ENCODE measurements at regions not wholly inside any gene's neighbourhood (a gene's known extent, or its start where the extent isn't known, plus 50 kb on each side); places are given as distances from the start of the nearest gene placed in this dataset.

DNA sequence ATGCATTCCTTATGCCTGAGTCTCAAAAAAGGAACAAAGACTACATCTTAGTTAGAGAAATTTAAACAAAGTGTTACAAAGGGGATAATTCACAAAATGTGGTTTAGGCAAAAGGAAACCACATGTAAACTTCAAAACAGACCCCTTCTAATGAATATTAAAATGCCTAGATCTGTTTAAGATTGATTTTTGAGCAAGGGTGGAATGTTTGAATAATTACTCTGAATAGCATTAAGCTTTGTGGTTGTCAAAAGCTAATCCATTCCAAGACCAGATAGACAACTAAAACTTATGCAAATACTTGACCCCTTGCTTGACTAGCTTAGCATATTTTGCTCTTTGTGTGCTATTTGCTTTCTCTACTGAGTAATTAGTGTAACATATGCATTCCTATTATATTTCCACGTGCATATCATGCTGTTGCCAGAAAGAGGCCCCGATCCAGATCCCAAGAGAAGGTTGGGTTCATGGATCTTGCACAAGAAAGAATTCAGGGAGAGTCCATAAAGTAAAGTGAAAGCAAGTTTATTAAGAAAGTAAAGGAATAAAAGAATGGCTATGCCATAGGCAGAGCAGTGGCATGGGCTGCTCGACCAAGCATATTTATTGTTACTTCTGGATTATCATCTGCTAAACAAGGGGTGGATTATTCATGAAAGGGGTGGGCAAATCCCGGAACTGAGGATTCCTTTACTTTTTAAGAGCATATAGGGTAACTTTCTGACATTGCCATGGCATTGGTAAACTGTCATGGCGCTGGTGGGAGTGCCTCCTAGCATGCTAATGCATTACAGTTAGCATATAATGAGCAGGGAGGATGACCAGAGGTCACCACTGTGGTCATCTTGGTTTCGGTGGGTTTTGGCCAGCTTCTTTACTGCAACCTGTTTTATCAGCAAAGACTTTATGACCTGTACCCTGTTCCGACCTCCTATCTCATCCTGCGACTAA is 1193.4 kb upstream of the EYS start:
- no peaks in the 10 kb centered on the region for H4K20me1 ChIP-seq (replicated peaks; ENCODE audit: control insufficient read depth, extremely low read depth, insufficient read depth, low read length)
- no peak for TF ChIP-seq POLR2AphosphoS5 (IDR thresholded peaks at IDR 0.05; ENCODE audit: insufficient read depth, low read depth, low read length)
- TF ChIP-seq, protein P1, sequence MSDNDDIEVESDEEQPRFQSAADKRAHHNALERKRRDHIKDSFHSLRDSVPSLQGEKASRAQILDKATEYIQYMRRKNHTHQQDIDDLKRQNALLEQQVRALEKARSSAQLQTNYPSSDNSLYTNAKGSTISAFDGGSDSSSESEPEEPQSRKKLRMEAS (IDR thresholded peaks at IDR 0.05; ENCODE audit: insufficient read depth, insufficient read length): no peak
- no peak for TF ChIP-seq POLR2A (IDR thresholded peaks at IDR 0.05; ENCODE audit: low read depth, low read length)
- no peaks in the 10 kb centered on the region for H3K4me1 ChIP-seq (ENCODE audit: control insufficient read depth, extremely low read depth, insufficient read depth, low read length)
- H3K27me3 ChIP-seq (ENCODE audit: control insufficient read depth in 2 of 2, insufficient read depth in 2 of 2, low read length in 2 of 2): no peaks in the 10 kb centered on the region
- no peaks in the 10 kb centered on the region for H3K36me3 ChIP-seq (ENCODE audit: control insufficient read depth in 2 of 2, extremely low read depth in 1 of 2, insufficient read depth in 2 of 2, low read length in 2 of 2)
- intact Hi-C loops (cut with micrococcal nuclease): no loop called here
- POLR2A ChIA-PET: no interaction called here
- H3K9me1 ChIP-seq (replicated peaks; ENCODE audit: control insufficient read depth, extremely low read depth, insufficient read depth, low read length): no peaks in the 10 kb centered on the region
- peaks cover 11% of the 10 kb centered on the region for H3K9me3 ChIP-seq (replicated peaks; ENCODE audit: control insufficient read depth, insufficient read depth, low read length)
- no peak overlapping the region for H3K9ac ChIP-seq (replicated peaks; ENCODE audit: extremely low read depth, insufficient read depth, low read length)
- no TSS peak for BruUV-seq (replicated peaks)
- dilution Hi-C loops (cut with MboI; ENCODE audit: extremely low pct_ligation_motif_present, low sequenced_read_pairs): no loop called here
- DNase-seq (ENCODE audit: low read depth, low spot score): no peak
- H3K4me3 ChIP-seq (replicated peaks in 1 of 3; ENCODE audit: insufficient read depth in 1 of 3, low read depth in 1 of 3, low read length in 3 of 3): no peak overlapping the region
- FAIRE-seq: no peak
- no peak overlapping the region for H2AFZ ChIP-seq (ENCODE audit: low read depth, low read length)
- CTCF ChIA-PET: no interaction called here
- no peaks in the 10 kb centered on the region for H3K79me2 ChIP-seq (ENCODE audit: control insufficient read depth, insufficient read depth, low read length)
- no peak overlapping the region for H3K4me2 ChIP-seq (ENCODE audit: insufficient read depth, low read length)
- no peak overlapping the region for H3K27ac ChIP-seq (ENCODE audit: insufficient read depth, low read depth, low read length)

DNA sequence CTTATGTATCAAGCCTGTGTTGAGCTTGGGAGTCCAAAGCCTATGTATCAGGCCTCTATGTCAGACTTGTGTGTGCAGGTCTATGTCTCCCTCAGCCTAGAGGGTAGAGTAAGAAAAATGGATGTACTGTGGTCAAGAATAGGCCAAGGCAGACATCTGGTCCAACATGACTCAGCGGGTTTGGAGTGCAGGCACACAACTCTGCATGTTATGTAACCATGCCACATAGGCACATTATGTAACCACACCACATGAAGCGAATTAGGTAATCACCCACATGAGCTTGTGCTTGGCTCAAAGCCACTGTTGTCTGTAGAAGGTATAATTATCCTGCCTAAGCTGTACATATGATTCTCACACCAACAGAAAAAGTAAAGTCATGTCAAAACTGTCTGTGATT is 1190.5 kb upstream of the EYS start:
- intact Hi-C loops (cut with micrococcal nuclease) (no loop called here), dilution Hi-C loops (cut with MboI; ENCODE audit: extremely low pct_ligation_motif_present, low sequenced_read_pairs) (no loop called here)
- H3K9me3 ChIP-seq (replicated peaks; ENCODE audit: control insufficient read depth, insufficient read depth, low read length): peaks cover 11% of the 10 kb centered on the region
- H3K79me2 ChIP-seq (ENCODE audit: control insufficient read depth, insufficient read depth, low read length): no peaks in the 10 kb centered on the region
- no peaks in the 10 kb centered on the region for H4K20me1 ChIP-seq (replicated peaks; ENCODE audit: control insufficient read depth, extremely low read depth, insufficient read depth, low read length)
- DNase-seq (ENCODE audit: low read depth, low spot score): no peak
- H3K9ac ChIP-seq (replicated peaks; ENCODE audit: extremely low read depth, insufficient read depth, low read length): no peak overlapping the region
- no peak overlapping the region for H2AFZ ChIP-seq (ENCODE audit: low read depth, low read length)
- no peaks in the 10 kb centered on the region for H3K27me3 ChIP-seq (ENCODE audit: control insufficient read depth in 2 of 2, insufficient read depth in 2 of 2, low read length in 2 of 2)
- TF ChIP-seq POLR2A (IDR thresholded peaks at IDR 0.05; ENCODE audit: low read depth, low read length) (no peak), CTCF (IDR thresholded peaks at IDR 0.05; ENCODE audit: extremely low read depth in 1 of 2, insufficient read depth in 1 of 2, low read depth in 1 of 2, low read length in 2 of 2) (no peak), MYC (IDR thresholded peaks at IDR 0.05; ENCODE audit: low read depth, low read length) (no peak), FOS (IDR thresholded peaks at IDR 0.05; ENCODE audit: borderline replicate concordance, insufficient read depth, low read length) (no peak), GATA2 (IDR thresholded peaks at IDR 0.05; ENCODE audit: insufficient read depth, insufficient read length, low read depth, low read length) (no peak), EZH2 (IDR thresholded peaks at IDR 0.05; ENCODE audit: borderline replicate concordance, low read depth, low read length, severe bottlenecking) (no peak), JUN (IDR thresholded peaks at IDR 0.05; ENCODE audit: borderline replicate concordance, insufficient read depth, insufficient read length, low read depth) (no peak), POLR2AphosphoS5 (IDR thresholded peaks at IDR 0.05; ENCODE audit: insufficient read depth, low read depth, low read length) (no peak)
- TF ChIP-seq, protein P1 (IDR thresholded peaks at IDR 0.05; ENCODE audit: insufficient read depth, insufficient read length): no peak
- H3K4me1 ChIP-seq (ENCODE audit: control insufficient read depth, extremely low read depth, insufficient read depth, low read length): no peaks in the 10 kb centered on the region
- BruUV-seq (replicated peaks): no TSS peak
- no peaks in the 10 kb centered on the region for H3K36me3 ChIP-seq (ENCODE audit: control insufficient read depth in 2 of 2, extremely low read depth in 1 of 2, insufficient read depth in 2 of 2, low read length in 2 of 2)
- no peak for FAIRE-seq
- H3K9me1 ChIP-seq (replicated peaks; ENCODE audit: control insufficient read depth, extremely low read depth, insufficient read depth, low read length): no peaks in the 10 kb centered on the region
- H3K4me2 ChIP-seq (ENCODE audit: insufficient read depth, low read length): no peak overlapping the region
- no peak overlapping the region for H3K27ac ChIP-seq (ENCODE audit: insufficient read depth, low read depth, low read length)
- H3K4me3 ChIP-seq (replicated peaks in 1 of 3; ENCODE audit: insufficient read depth in 1 of 3, low read depth in 1 of 3, low read length in 3 of 3): no peak overlapping the region
- CTCF ChIA-PET: no interaction called here
- POLR2A ChIA-PET: no interaction called here

All from endothelial cell of umbilical vein (primary cell).